ENCODE measurements at regions not wholly inside any gene's neighbourhood (a gene's known extent, or its start where the extent isn't known, plus 50 kb on each side); places are given as distances from the start of the nearest gene placed in this dataset.

DNA sequence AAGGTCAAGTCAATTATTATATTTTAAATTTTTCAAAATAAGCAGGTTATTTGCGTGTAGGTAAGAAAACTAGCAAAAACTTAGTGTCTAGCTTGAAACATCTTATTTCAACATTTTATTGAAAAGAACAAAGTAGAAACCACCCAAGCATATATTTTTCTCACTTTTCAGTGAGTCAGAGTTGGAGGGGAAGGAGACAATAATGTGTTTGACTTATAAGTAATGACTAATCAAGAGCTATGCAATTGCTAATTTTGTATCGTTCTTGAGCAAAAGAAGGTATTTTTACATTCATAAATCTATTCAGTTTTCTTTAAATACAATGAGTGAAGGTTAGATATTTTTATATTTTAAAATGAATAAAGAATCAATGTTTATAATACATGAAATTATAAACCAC, 54.4 kb upstream of the P2RY1 start:
- no peak for DNase-seq

DNA sequence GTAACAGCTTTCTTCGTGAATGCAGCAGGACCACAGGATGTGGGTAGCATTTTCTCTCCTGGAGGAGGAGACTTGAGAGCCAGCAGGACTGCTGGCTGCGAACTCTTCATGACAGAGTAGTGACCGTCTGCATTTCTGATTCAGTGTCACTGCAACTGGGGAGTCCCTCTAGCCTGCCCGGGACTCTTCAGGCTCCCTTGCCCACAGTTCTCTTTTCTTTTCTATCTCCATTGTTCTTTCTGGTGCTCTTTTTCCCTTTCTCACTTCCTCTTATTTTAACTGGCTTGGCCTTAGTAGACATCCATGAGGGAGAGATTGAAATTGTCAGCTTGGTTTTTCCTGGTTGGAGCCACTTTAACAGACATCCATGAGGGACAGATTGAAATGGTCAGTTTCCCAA, 49.9 kb upstream of the P2RY1 start:
- DNase-seq = no peak
